ENCODE measurements at regions not wholly inside any gene's neighbourhood (a gene's known extent, or its start where the extent isn't known, plus 50 kb on each side); places are given as distances from the start of the nearest gene placed in this dataset.

- no peaks in the 10 kb centered on the region for H3F3A ChIP-seq (ENCODE audit: low read depth)
- H3K4me1 ChIP-seq (ENCODE audit: insufficient read depth, low read length, poor library complexity, severe bottlenecking) = no peaks in the 10 kb centered on the region
- TF ChIP-seq EZH2phosphoT487 (IDR thresholded peaks at IDR 0.05; ENCODE audit: borderline replicate concordance) (no peak), CTCF (conservative IDR thresholded peaks at IDR 0.05; ENCODE audit: low read length) (no peak)
- H3K9me2 ChIP-seq (replicated peaks; ENCODE audit: low read depth, low read length) = no peaks in the 10 kb centered on the region
- H3K79me2 ChIP-seq (ENCODE audit: insufficient read depth, low read length) = no peaks in the 10 kb centered on the region
- H4K20me1 ChIP-seq (ENCODE audit: insufficient read depth, low read length, poor library complexity, severe bottlenecking) = no peaks in the 10 kb centered on the region
- no peak overlapping the region for H3K4me2 ChIP-seq (ENCODE audit: low read depth, low read length, poor library complexity, severe bottlenecking)
- no peak overlapping the region for H2AFZ ChIP-seq (ENCODE audit: low read length)
- H3K9ac ChIP-seq (ENCODE audit: low read depth, low read length, poor library complexity, severe bottlenecking) = no peak overlapping the region
- no peaks in the 10 kb centered on the region for H3K9me3 ChIP-seq (ENCODE audit: insufficient read depth, low read depth, low read length)
- no peak overlapping the region for H3K4me3 ChIP-seq (ENCODE audit: low read length, poor library complexity, severe bottlenecking)
- H3K27me3 ChIP-seq (ENCODE audit: insufficient read depth, low read length, poor library complexity, severe bottlenecking) = no peaks in the 10 kb centered on the region
- no peaks in the 10 kb centered on the region for H3K36me3 ChIP-seq (ENCODE audit: insufficient read depth, low read length)
Observed at GRCh38 chr2:118442996-118443553, 354.8 kb downstream of the INSIG2 start.

- Histone ChIP-seq H3K9ac (ENCODE audit: low read depth, low read length, poor library complexity, severe bottlenecking) (no peak overlapping the region), H3K9me2 (replicated peaks; ENCODE audit: low read depth, low read length) (no peaks in the 10 kb centered on the region), H2AFZ (ENCODE audit: low read length) (no peak overlapping the region), H3K79me2 (ENCODE audit: insufficient read depth, low read length) (no peaks in the 10 kb centered on the region), H3K4me1 (ENCODE audit: insufficient read depth, low read length, poor library complexity, severe bottlenecking) (no peaks in the 10 kb centered on the region), H3K36me3 (ENCODE audit: insufficient read depth, low read length) (no peaks in the 10 kb centered on the region), H3K4me2 (ENCODE audit: low read depth, low read length, poor library complexity, severe bottlenecking) (no peak overlapping the region), H3K9me3 (ENCODE audit: insufficient read depth, low read depth, low read length) (no peaks in the 10 kb centered on the region), H3K27me3 (ENCODE audit: insufficient read depth, low read length, poor library complexity, severe bottlenecking) (no peaks in the 10 kb centered on the region), H3K4me3 (ENCODE audit: low read length, poor library complexity, severe bottlenecking) (no peak overlapping the region), H4K20me1 (ENCODE audit: insufficient read depth, low read length, poor library complexity, severe bottlenecking) (no peaks in the 10 kb centered on the region), H3F3A (ENCODE audit: low read depth) (no peaks in the 10 kb centered on the region)
- TF ChIP-seq EZH2phosphoT487 (IDR thresholded peaks at IDR 0.05; ENCODE audit: borderline replicate concordance) = no peak
- no peak for TF ChIP-seq CTCF (conservative IDR thresholded peaks at IDR 0.05; ENCODE audit: low read length)
Observed at GRCh38 chr2:118442046-118442445, 353.8 kb downstream of the INSIG2 start.

DNA sequence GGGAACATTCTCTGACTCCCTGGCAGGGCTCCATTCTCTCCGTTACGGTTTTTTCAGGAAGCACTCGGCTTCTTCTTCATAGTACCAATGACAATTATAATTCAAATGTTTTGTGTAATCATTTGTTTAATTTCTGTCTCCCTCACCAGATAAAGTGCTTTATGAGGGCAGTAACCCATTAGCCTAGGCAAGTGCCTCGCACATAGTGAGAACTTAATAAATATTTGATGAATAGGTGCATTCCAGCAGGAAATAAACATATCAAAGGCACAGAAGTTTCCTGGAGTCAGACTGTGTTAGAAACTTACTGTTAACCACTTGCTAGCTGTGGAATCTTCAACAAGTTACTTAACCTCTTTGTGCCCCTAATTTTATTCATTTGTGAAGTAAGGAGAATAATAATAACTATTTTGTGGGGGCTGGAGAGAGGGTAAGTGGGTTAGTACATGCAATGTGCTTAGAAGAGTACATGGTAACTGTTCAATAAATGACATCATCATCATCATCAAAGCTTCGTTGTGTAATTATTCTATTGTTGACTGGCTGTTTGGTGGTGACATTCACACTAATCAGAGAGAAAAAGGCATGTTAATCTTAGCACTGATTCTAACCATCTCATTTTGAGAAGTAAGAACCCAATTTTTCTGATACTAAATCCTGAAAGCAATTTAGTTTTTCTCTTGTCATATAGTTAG is 352.3 kb downstream of the INSIG2 start:
- no peaks in the 10 kb centered on the region for H3K9me2 ChIP-seq (replicated peaks; ENCODE audit: low read depth, low read length)
- H3K27me3 ChIP-seq (ENCODE audit: insufficient read depth, low read length, poor library complexity, severe bottlenecking) = no peaks in the 10 kb centered on the region
- no peaks in the 10 kb centered on the region for H3F3A ChIP-seq (ENCODE audit: low read depth)
- H3K9ac ChIP-seq (ENCODE audit: low read depth, low read length, poor library complexity, severe bottlenecking) = no peak overlapping the region
- no peaks in the 10 kb centered on the region for H4K20me1 ChIP-seq (ENCODE audit: insufficient read depth, low read length, poor library complexity, severe bottlenecking)
- no peak for TF ChIP-seq EZH2phosphoT487 (IDR thresholded peaks at IDR 0.05; ENCODE audit: borderline replicate concordance)
- TF ChIP-seq CTCF (conservative IDR thresholded peaks at IDR 0.05; ENCODE audit: low read length) = no peak
- H3K79me2 ChIP-seq (ENCODE audit: insufficient read depth, low read length) = no peaks in the 10 kb centered on the region
- H2AFZ ChIP-seq (ENCODE audit: low read length) = no peak overlapping the region
- H3K36me3 ChIP-seq (ENCODE audit: insufficient read depth, low read length) = no peaks in the 10 kb centered on the region
- H3K4me2 ChIP-seq (ENCODE audit: low read depth, low read length, poor library complexity, severe bottlenecking) = no peak overlapping the region
- H3K4me3 ChIP-seq (ENCODE audit: low read length, poor library complexity, severe bottlenecking) = no peak overlapping the region
- no peaks in the 10 kb centered on the region for H3K9me3 ChIP-seq (ENCODE audit: insufficient read depth, low read depth, low read length)
- H3K4me1 ChIP-seq (ENCODE audit: insufficient read depth, low read length, poor library complexity, severe bottlenecking) = no peaks in the 10 kb centered on the region
